ENCODE measurements at regions not wholly inside any gene's neighbourhood (a gene's known extent, or its start where the extent isn't known, plus 50 kb on each side); places are given as distances from the start of the nearest gene placed in this dataset.

- TF ChIP-seq ZNF138 (tag by site-specific recombination; IDR thresholded peaks at IDR 0.05; ENCODE audit: borderline replicate concordance), result no peak
- TF ChIP-seq ZNF488 (tag by site-specific recombination; IDR thresholded peaks at IDR 0.05), result no peak
- TF ChIP-seq ZNF366 (tag by site-specific recombination; conservative IDR thresholded peaks at IDR 0.05), result no peak
- no peak for TF ChIP-seq ZNF558 (tag by site-specific recombination; IDR thresholded peaks at IDR 0.05)
- no peak for TF ChIP-seq ZNF302 (tag by site-specific recombination; IDR thresholded peaks at IDR 0.05; ENCODE audit: low read depth)
- TF ChIP-seq ZNF623 (tag by site-specific recombination; IDR thresholded peaks at IDR 0.05), result no peak
- TF ChIP-seq ZEB2 (tag by site-specific recombination; IDR thresholded peaks at IDR 0.05), result no peak
- TF ChIP-seq ZNF707 (tag by site-specific recombination; IDR thresholded peaks at IDR 0.05), result no peak
- no peak for TF ChIP-seq ZNF350 (tag by site-specific recombination; IDR thresholded peaks at IDR 0.05)
- no peak for TF ChIP-seq ZNF335 (tag by site-specific recombination; conservative IDR thresholded peaks at IDR 0.05)
- no peak for TF ChIP-seq ZNF416 (tag by site-specific recombination; IDR thresholded peaks at IDR 0.05)
- TF ChIP-seq HOXC10 (CRISPR knock-in tag; IDR thresholded peaks at IDR 0.05), result no peak
- TF ChIP-seq ZNF76 (tag by site-specific recombination; IDR thresholded peaks at IDR 0.05; ENCODE audit: borderline replicate concordance, low read depth), result no peak
- no peak for TF ChIP-seq ZNF175 (tag by site-specific recombination; IDR thresholded peaks at IDR 0.05)
- TF ChIP-seq ZNF26 (tag by site-specific recombination; IDR thresholded peaks at IDR 0.05), result no peak
- no peak for TF ChIP-seq KLF16 (tag by site-specific recombination; IDR thresholded peaks at IDR 0.05)
- no peak for TF ChIP-seq ZSCAN5A (tag by site-specific recombination; IDR thresholded peaks at IDR 0.05)
- TF ChIP-seq, protein P1, sequence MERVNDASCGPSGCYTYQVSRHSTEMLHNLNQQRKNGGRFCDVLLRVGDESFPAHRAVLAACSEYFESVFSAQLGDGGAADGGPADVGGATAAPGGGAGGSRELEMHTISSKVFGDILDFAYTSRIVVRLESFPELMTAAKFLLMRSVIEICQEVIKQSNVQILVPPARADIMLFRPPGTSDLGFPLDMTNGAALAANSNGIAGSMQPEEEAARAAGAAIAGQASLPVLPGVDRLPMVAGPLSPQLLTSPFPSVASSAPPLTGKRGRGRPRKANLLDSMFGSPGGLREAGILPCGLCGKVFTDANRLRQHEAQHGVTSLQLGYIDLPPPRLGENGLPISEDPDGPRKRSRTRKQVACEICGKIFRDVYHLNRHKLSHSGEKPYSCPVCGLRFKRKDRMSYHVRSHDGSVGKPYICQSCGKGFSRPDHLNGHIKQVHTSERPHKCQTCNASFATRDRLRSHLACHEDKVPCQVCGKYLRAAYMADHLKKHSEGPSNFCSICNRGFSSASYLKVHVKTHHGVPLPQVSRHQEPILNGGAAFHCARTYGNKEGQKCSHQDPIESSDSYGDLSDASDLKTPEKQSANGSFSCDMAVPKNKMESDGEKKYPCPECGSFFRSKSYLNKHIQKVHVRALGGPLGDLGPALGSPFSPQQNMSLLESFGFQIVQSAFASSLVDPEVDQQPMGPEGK (tag by site-specific recombination; IDR thresholded peaks at IDR 0.05), result no peak
Measured at GRCh38 chr4:163930086-163930485, 435.6 kb downstream of the TMA16 start.

DNA sequence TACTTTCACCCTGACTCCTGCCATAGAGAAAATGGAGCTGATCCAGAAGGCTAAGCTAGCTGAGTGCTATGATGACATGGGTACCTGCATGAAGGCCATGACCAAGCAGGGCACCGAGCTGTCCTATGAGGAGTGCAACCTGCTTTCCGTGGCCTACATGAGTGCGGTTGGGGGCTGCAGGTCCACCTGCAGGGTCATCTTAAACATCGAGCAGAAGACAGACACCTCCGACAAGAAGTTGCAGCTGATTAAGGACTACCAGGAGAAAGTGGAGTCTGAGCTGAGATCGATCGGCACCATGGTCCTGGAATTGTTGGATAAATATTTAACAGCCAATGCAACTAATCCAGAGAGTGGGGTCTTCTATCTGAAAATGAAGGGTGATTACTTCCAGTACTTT is 438.0 kb downstream of the TMA16 start:
- Histone ChIP-seq H3K9me3 (ENCODE audit: control insufficient read depth, insufficient read depth, low read depth, low read length) (no peaks in the 10 kb centered on the region), H3K4me3 (ENCODE audit: low read depth, low read length) (no peak overlapping the region), H3K4me1 (ENCODE audit: control insufficient read depth, insufficient read depth, low read length) (no peaks in the 10 kb centered on the region), H3K27ac (ENCODE audit: extremely low read depth, low read depth, low read length) (no peak overlapping the region), H3K36me3 (ENCODE audit: control insufficient read depth in 2 of 2, insufficient read depth in 1 of 2, low read length in 2 of 2) (no peaks in the 10 kb centered on the region)
- TF ChIP-seq ZNF48 (tag by site-specific recombination; IDR thresholded peaks at IDR 0.05), result no peak
- ChIA-PET CTCF (no interaction called here), POLR2A (no interaction called here)

More at GRCh38 chr4:163930086-163930485, 435.6 kb downstream of the TMA16 start:
- Histone ChIP-seq H3K36me3 (ENCODE audit: control insufficient read depth in 2 of 2, insufficient read depth in 1 of 2, low read length in 2 of 2) (no peaks in the 10 kb centered on the region), H3K4me3 (ENCODE audit: low read depth, low read length) (no peak overlapping the region), H3K9me3 (ENCODE audit: control insufficient read depth, insufficient read depth, low read depth, low read length) (no peaks in the 10 kb centered on the region), H3K27ac (ENCODE audit: extremely low read depth, low read depth, low read length) (no peak overlapping the region), H3K4me1 (ENCODE audit: control insufficient read depth, insufficient read depth, low read length) (no peaks in the 10 kb centered on the region)
- POLR2A ChIA-PET, result no interaction called here
- CTCF ChIA-PET, result no interaction called here
